ENCODE measurements at regions not wholly inside any gene's neighbourhood (a gene's known extent, or its start where the extent isn't known, plus 50 kb on each side); places are given as distances from the start of the nearest gene placed in this dataset.
"Not testable (repeated sequence)": the region's sequence is repeated elsewhere in the genome, so short reads cannot be mapped to it uniquely, and the experiment has no call there.

DNA sequence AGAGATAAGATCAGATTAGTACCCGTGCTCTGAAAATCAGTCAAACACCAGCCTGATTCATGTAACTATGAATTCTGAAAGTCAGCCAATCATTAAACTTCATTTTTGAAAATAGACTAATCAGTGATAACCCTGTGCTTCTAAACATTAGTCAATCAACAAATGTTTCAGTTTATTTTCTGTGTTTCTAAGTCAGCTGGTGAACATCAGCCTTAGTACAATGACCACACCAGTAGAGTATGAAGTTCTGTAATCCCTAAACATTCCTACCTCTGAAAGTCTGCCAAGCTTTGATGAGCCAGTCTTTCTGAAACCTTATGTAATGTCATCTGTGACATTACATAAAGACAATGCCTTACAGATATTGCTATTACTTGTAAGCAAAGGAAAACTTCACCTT is 807.4 kb upstream of the CRIM1 start:
- DNase-seq (ENCODE audit: low spot score), result peak; percentile 6

DNA sequence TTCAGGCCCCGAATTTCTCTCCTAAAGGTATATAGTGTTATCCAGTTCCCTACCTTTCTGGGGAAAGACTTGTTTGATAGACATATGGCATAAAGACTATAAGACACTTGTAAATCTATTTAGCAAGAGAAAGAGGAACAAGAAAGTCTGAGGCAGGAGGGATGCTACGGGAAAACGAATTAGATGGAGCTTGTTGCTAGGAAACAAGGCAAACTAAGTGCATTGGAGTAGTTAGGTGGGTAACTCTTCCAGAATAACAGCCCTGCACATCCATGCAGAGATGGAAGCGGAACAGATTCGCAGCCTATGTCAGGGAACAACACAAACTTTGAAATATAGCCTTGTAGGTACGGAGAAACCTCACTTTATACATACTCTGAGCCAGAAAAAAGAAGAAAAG is 810.3 kb upstream of the CRIM1 start:
- DNase-seq (ENCODE audit: low spot score), result no peak

DNA sequence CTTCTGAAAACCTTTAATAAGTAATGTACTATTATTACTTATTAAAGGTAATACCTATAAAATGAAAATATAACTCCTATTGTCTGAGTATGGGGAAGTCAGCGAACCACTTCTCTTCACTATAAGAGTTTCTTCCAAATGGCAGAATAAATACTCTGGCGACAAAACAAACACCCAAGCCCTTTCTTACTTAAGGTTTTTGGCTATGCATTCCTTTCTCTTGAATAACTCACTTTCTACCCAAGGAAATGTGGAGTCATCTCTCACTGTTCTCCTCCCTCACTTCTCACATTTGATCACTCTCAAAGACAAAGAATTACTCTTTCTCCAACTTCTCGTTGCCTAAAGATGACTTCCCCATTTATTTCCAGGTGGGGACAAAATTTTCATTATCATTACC is 816.8 kb upstream of the CRIM1 start:
- no peak for DNase-seq (ENCODE audit: low spot score)

DNA sequence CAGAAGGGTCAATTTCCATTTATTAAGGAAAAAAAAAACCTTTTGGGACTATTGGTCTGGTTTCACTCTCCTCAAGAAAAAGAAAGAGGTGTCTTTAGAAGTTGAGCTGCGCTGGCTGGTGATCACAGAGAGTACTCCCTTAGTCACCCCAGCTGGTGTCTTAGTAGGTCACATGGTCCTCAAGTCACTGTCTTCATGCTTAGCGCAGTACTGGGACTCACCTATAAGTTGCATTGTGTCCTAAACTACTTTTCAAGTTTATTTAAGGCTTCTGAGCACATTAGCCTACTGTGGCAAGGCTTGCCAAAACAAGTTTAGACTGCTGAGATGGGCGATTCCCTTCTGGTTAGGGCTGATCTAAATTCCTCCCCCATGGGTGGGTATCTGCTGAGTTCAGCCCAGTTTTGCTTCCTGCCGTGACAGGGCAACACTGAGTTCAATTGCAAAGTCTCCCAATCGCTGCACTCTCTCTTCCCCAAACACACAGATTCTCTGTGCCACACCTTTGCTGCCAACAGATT is 824.9 kb upstream of the CRIM1 start:
- no peak for DNase-seq (ENCODE audit: low spot score)

DNA sequence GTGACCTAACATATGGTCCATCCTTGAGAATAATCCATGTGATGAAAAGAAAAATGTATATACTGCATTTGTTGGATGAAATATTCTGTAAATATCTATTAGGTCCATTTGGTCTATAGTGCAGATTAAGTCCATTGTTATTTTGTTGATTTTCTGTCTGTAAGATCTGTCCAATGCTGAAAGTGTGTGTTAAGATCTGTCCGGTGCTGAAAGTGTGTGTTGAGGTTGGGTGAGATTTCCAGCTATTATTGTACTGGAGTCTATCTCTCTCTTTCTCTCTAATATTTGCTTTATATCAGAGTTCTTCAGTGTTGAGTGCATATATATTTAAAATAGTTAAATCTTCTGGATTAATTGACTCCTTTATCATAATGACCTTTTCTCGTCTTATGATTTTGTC is 828.8 kb upstream of the CRIM1 start:
- DNase-seq (ENCODE audit: low spot score), result no peak

DNA sequence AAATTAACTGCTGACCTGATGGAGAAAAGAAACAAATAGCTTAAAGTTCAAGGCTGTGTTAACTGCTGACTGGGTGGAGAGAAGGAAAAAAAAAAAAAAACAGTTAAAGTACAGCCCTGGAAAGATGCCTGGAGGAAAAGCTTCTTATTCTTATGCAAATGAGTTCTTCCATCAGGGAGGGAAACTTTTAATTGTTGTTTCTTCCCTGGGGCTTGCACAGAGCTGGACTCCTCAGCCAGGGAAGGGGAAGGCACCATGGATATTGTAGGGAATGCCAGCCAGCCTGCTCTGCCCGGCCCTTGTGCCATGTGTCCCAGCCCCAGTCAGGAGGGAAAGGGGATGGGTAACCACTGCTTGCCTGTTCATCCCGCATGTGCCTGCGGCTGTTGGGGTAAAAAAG is 833.1 kb upstream of the CRIM1 start:
- no peak for DNase-seq (ENCODE audit: low spot score)

DNA sequence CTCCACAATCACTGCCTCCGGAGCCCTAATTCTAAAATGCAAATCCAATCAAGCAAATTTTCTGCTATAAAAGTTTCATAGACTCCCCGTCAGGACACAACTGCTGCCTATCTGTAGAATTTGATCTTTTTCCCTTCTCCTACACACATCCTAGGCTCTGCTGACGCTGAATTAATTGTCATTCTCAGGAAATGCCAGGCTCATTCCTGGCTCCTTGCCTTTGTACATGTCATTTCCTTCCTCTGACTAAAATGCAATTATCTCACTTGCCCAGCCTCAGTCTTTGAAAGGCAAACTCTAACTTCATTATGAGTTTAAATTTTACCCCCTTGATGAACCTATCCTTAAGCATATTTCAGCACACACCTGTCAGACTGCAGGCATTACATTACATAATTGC is 844.9 kb upstream of the CRIM1 start:
- no peak for DNase-seq (ENCODE audit: low spot score)

DNA sequence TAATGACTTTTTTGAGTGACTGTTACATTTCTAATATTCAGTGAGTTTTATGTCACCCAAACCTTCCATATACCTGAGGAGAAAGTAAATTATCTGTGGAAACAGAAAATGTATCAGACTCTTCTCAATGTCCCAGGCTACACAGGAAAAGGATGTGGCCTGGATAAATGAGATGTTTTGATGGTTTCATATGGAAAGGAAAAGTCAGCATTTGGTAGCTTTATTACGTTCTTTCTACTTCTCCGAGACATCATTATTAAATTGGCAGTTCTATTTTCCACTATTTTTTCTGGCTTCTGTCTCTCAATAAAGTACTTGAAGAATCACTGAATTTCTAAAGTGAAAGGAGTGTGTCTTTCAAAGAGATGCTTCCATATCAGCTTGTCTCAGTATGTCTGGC is 847.0 kb upstream of the CRIM1 start:
- DNase-seq (ENCODE audit: low spot score), result no peak

DNA sequence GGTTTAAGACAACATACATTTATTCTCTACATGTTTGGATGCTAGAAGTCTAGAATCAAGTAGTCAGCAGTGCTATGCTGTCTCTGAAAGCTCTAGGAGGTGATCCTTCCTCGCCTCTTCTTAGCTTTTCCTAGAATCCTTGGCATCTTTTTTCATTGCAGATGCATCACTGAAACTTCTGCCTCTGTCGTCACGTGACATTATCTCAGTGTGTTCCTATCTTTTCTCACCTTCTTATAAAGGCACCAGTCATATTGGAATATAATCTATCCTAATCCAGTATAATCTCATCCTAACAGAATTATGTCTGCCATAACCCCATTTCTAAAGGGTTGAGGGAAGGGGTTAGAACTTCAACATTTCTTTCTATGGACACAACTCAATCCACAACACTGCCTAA is 851.2 kb upstream of the CRIM1 start:
- no peak for DNase-seq (ENCODE audit: low spot score)

DNA sequence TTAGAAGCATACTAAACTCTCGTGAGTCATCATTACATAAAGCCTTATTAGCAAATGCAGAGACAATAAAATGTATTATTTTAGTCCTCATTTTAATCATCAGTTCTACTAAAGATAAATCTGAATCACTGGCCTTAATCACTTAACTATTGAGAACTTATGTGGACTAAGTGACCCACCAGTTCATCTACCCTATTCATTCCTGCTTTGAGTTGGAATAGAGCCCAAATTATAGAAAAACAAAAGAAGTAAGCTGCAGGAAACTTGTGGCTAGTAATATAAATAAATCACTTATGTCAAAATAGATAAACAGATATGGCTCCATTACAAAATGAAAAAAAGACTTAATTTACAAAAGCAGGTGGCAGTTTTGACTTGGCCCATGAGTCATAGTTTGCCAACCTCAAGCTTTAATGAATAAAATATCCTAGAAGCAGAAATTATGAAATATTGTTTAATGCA is 851.8 kb upstream of the CRIM1 start:
- peak; percentile 75 for DNase-seq (ENCODE audit: low spot score)

DNA sequence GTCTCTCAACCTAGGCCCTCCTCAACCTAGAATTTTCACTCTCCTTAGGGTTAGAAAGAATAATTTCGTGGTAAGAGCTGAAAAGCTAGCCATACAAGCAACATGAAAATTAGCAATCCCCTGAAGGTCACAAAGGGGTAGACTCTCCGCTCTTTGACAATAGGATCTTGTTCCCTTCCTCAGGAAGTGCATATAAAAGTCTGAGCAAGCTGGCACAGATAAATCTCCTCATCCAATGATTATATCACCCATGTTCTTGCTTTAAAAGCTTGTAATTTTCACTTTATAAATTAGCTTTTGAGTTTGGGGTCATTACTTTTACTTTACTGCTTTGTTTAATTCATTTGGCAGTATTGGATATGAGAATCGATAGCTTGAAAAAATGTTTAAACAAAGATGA is 852.3 kb upstream of the CRIM1 start:
- DNase-seq (ENCODE audit: low spot score), result peak; percentile 84

DNA sequence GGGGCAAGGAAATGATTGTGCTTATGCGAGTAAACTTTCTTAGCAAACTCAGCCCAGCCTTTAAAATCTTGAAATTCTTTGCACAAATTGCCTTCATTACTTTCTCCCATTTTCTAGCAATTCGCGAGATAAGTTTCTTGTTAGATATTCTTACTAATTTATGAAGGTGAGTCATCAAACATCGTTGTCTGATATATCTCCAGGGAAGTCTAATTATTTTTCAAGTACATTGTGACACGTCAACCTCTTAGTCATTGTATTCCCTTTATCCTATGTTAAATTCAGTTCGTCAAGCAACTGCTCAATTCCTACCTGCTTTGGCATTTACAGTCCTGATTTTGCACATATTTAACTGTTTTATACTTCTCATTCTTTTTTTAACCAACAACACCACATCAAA is 854.5 kb upstream of the CRIM1 start:
- no peak for DNase-seq (ENCODE audit: low spot score)

DNA sequence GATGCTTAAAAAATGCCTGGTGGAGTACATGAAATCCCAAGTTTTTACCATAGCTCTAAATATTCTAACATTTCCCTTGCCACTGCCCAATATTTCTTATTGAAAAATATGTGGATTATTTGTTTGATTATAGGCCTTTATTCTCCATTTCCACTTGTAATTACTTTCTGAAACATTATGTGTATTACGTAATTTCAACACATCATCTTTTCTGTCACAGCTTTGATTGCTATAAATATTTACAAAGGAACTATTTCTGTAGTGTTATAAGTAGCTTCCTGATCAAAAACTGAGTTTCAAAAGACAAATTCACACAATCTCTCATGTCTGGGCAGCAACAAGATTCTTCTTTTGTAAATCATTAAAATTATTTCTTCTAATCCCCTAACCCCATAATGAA is 859.6 kb upstream of the CRIM1 start:
- no peak for DNase-seq (ENCODE audit: low spot score)

DNA sequence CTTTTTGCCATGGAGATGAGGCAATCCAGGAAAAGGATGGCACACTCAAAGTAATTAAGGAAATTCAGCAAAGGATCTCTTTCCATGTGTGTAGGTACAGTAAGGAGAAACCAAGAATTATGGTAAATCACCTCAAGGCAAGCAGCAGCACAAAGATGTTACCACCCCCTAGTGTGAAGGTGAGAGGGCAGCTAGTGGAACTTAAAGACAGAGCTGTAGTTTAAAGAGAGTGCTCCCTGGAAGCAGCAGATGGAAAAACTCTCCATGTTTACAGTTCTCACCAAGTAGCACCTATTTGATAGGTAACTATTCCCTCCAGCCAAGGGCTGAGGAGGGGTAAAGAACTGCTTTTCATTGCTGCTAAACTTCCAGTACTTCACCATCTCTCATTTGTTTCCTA is 860.4 kb upstream of the CRIM1 start:
- DNase-seq (ENCODE audit: low spot score), result no peak

DNA sequence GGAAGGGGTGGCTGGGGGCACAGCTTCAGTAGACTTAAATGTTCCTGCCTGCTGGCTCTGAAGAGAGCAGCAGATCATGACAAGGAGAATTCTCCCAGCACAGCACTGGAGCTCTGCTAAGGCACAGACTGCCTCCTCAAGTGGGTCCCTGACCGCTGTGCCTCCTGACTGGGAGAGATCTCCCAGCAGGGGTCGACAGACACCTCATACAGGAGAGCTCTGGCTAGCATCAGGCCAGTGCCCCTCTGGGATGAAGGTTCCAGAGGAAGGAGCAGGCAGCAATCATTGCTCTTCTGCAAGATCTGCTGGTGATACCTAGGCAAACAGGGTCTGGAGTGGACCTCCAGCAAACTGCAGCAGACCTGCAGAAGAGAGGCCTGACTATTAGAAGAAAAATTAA is 877.5 kb upstream of the CRIM1 start:
- not testable (repeated sequence) for DNase-seq (ENCODE audit: low spot score)

DNA sequence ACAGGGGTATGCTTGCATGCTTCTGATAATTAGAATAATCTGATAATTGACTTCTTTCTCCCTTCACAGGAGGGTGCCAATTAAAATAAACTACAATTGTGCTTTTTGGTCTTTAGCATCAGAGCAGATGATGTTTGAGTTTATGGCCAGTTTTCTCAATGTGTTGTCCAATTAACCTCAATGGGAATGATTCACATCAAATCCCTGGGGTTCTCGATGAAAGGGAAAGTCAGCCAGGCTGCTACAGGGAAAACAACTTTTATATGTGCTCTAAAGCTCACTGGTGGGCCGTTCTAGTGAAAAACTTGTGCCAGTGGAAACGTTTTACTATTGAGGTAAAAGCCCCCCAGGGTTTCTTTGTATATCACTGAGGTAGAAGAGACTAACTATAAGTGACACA is 887.3 kb upstream of the CRIM1 start:
- peak; percentile 13 for DNase-seq (ENCODE audit: low spot score)

DNA sequence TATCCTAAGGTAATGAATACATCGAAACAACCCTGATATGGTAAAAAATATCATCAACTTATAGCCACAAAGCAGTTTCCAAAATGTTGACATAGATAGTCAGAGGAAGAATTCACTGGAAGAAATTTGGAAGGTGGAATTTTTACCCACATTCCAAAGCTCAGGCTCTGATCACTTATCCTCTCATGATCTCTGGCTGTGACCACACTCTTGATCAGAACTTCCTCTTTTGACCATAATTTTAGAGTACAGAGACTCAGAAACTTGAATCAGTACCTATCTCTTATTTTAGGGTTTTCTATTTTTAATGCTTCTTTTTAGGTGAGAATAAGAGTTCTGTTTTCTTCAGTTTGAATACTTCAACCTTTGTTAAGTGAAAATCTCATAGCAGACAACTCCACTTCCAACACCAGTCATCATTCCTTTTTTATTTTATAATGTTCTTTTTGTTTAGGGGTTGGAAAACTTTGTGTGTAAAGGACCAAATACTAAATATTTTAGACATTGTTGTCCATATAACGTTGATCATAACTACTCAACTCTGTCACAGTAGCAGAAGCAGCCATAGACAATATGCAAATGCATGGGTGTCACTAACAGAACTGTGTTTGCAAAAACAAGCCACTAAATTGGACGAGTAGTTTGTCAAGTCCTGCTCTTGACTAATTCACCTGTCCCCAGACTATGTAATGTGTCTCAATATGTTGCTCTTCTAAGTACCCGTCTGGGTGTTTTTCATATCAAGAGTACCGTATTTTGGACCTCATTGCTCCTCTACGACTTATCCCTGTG is 891.6 kb upstream of the CRIM1 start:
- no peak for DNase-seq (ENCODE audit: low spot score)

DNA sequence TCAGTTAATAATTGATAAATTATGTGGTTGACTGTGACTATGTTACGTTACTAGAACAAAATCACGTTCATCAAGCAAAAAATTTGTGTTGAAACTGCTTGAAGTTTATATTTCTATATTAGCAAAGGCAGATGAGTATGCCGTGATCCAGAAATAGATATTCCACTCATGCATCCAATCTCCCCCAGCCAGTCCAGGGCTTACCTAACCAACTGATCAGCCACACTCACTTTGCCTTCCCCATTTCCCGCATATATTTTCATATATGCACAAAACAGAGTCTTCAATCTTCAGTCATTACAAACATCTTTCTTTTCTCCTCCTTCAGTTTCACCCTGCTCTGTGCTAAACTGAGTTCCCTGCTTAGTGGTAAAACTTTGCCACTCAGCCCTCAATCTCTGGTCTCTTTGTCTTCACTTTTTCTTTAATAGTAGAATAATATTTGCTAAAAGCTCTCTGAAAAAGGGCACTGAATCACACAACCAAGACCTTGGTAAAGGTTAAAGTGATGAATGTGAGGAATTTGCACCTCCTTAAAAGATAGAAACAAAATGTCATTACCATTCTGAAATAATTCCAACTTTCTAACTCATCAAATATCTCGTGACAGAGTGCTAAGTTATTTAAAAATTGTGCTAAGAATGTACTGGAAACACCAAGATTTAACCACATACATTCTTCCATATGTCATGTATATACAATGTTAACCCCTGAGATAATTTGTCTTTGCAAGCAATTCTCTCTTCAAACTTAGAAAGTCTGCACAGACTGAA is 893.2 kb upstream of the CRIM1 start:
- no peak for DNase-seq (ENCODE audit: low spot score)

DNA sequence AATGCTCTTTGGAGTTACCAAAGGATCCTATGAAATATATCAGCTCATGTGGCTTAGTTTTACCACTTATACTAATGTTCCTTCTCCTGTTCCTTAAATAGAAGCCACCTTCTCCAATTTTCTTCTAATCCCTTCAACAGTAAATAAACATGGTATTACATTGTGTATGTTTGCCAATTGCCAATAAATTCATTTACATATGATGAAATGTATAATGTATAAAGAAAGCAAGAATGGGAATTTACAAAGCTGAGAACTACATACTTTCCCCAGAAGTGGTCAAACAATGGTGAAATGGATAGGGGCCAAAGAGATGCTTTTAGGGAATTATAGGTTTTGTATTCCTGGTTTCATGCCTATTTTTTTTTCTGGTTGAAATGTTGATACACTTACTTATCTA is 894.2 kb upstream of the CRIM1 start:
- DNase-seq (ENCODE audit: low spot score), result no peak

DNA sequence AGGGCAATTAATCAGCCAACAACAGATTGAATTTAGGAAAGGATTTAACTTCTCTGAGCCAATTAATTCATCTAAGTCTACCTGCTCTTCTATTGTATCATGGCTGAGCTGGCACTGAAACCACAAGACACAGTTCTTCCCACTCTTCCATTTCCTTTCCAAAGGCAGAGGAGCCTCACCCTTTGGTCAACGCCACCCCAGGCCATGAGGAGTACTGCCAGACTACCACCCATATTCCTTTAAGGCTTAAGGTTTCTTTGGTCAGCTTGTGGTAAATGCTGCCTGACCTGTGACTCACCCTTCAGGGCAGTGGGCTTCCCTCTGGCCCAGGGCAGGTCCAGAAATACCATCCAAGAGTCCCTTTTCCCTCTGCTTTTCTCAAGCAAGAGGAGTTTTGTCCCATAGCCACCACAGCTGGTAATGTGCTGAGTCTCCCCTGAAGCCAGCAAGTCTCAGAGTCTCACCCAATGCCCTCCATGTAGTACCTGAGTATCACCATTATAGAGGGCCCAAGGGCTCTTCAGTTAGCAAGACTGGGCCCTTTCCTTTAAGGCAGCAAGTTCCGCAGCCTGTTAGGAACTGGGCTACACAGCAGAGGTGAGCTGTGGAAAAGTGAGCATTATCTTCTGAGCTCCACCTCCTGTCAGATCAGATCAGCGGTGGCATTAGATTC is 900.5 kb upstream of the CRIM1 start:
- DNase-seq (ENCODE audit: low spot score), result no peak

DNA sequence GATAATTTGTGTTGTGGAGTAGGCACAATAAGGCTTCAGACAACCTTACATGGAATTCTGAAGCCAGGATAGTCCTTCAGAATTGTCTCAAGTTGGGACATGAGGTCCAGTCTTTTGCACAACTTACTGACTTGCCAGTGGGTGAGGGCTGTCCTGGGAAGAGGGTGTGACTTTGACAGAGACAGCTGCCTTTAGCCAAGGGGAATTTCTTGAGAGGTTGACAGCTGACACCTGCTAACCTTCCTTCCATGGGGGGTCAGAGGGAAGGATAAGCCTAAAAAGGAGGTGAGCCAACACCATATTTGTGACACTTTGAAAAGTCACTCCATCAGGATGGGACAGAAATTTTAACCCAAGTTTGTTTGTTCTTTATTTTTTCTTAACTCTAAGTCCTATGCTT is 907.8 kb upstream of the CRIM1 start:
- DNase-seq (ENCODE audit: low spot score), result no peak

DNA sequence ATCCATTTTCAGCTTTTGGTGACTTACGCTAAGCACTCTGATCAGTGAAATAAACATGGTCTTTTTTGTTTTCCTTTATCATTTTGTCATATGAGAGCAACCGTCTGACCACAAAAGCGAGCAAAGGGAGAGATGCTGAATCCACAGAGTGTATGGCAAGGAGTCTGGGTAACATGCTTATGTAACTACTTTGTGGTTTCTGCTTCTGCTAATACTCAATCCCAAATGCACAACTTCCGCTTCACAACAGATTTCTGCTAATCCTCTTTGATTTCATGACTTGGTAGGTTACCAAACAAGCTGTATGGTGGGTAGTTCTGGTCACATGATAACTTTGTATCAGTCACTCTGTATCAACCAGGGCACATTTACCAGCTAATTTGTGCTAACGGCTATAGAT is 908.4 kb upstream of the CRIM1 start:
- DNase-seq (ENCODE audit: low spot score), result no peak

DNA sequence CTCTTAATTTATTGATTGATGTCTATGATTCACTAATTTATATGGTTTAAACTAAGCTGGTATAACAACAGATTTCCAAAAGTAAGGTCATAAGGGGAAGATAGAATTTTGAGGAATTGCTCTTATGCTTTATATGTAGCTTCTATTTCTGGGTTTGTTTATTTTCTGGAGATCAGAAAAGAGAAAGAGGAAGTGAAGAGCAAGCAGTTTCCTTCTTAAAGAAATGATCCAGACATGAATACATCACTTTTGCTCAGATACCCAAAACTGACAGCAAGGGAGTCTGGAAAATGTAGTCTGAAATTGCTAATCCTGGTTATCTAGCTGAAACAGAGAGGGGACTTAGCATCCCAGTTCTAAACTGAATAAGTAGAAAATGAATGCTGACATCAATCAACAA is 912.5 kb upstream of the CRIM1 start:
- no peak for DNase-seq (ENCODE audit: low spot score)

Data from COLO829 (cell line).